WERI-Rb-1 (cell line): ENCODE measurements at regions not wholly inside any gene's neighbourhood (a gene's known extent, or its start where the extent isn't known, plus 50 kb on each side); places are given as distances from the start of the nearest gene placed in this dataset.

Source experiments
- DNase-seq: peaks from one replicate; pipeline ENCODE4 v3.0.0-alpha.2; 2020
- H3K27ac ChIP-seq: fragments of 250-450 bp; sonication (Bioruptor Pico); 2 replicates; pipeline ENCODE4 v1.5.1; 2020; ENCODE audit warnings: mild to moderate bottlenecking, moderate library complexity
- H3K27me3 ChIP-seq: fragments of 250-450 bp; sonication (Bioruptor Pico); 2 replicates; pipeline ENCODE4 v1.5.1; 2021; ENCODE audit warnings: mild to moderate bottlenecking, low read depth, moderate library complexity; ENCODE audit not compliant: insufficient read depth, severe bottlenecking
- H3K36me3 ChIP-seq: fragments of 250-450 bp; sonication (Bioruptor Pico); 2 replicates; pipeline ENCODE4 v1.5.1; 2020; ENCODE audit warnings: mild to moderate bottlenecking, moderate library complexity
- H3K4me3 ChIP-seq: 2 replicates; pipeline ENCODE4 v1.5.1; 2011; ENCODE audit warnings: low read depth, mild to moderate bottlenecking, control low read depth, low read length
- H3K9me3 ChIP-seq: fragments of 250-450 bp; sonication (Bioruptor Pico); 2 replicates; pipeline ENCODE4 v1.5.1; 2021; ENCODE audit warnings: mild to moderate bottlenecking, moderate library complexity; ENCODE audit not compliant: severe bottlenecking
- TF ChIP-seq, protein P1 (sequence below): IDR thresholded peaks from 2 replicates; pipeline ENCODE4 v1.5.1; 2011; ENCODE audit warnings: low read depth, mild to moderate bottlenecking, control low read depth, inconsistent platforms, low read length

GRCh38 chr13:88456151-88456550 lies 785.0 kb downstream of the SLITRK5 start:
- Histone ChIP-seq H3K27me3 (no peaks in the 10 kb centered on the region), H3K36me3 (no peaks in the 10 kb centered on the region), H3K27ac (no peak overlapping the region), H3K4me3 (no peak overlapping the region), H3K9me3 (no peaks in the 10 kb centered on the region)
- TF ChIP-seq, protein P1, sequence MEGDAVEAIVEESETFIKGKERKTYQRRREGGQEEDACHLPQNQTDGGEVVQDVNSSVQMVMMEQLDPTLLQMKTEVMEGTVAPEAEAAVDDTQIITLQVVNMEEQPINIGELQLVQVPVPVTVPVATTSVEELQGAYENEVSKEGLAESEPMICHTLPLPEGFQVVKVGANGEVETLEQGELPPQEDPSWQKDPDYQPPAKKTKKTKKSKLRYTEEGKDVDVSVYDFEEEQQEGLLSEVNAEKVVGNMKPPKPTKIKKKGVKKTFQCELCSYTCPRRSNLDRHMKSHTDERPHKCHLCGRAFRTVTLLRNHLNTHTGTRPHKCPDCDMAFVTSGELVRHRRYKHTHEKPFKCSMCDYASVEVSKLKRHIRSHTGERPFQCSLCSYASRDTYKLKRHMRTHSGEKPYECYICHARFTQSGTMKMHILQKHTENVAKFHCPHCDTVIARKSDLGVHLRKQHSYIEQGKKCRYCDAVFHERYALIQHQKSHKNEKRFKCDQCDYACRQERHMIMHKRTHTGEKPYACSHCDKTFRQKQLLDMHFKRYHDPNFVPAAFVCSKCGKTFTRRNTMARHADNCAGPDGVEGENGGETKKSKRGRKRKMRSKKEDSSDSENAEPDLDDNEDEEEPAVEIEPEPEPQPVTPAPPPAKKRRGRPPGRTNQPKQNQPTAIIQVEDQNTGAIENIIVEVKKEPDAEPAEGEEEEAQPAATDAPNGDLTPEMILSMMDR = no peak
- DNase-seq = no peak

- no peaks in the 10 kb centered on the region for H3K27me3 ChIP-seq
- no peak for DNase-seq
- H3K36me3 ChIP-seq = no peaks in the 10 kb centered on the region
- no peak overlapping the region for H3K27ac ChIP-seq
- no peak overlapping the region for H3K4me3 ChIP-seq
- H3K9me3 ChIP-seq = no peaks in the 10 kb centered on the region
- TF ChIP-seq, protein P1 = no peak
Measured at GRCh38 chr13:88459331-88459730, 788.2 kb downstream of the SLITRK5 start.

GRCh38 chr13:88461272-88462009 lies 790.3 kb downstream of the SLITRK5 start:
- H3K9me3 ChIP-seq = no peaks in the 10 kb centered on the region
- no peak overlapping the region for H3K27ac ChIP-seq
- TF ChIP-seq, protein P1 = no peak
- H3K36me3 ChIP-seq = no peaks in the 10 kb centered on the region
- H3K27me3 ChIP-seq = no peaks in the 10 kb centered on the region
- no peak for DNase-seq
- H3K4me3 ChIP-seq = no peak overlapping the region

GRCh38 chr13:88464851-88465250 lies 793.7 kb downstream of the SLITRK5 start:
- no peaks in the 10 kb centered on the region for H3K36me3 ChIP-seq
- no peak overlapping the region for H3K4me3 ChIP-seq
- TF ChIP-seq, protein P1 = no peak
- no peak for DNase-seq
- H3K27ac ChIP-seq = no peak overlapping the region
- H3K9me3 ChIP-seq = no peaks in the 10 kb centered on the region
- no peaks in the 10 kb centered on the region for H3K27me3 ChIP-seq

- Histone ChIP-seq H3K4me3 (no peak overlapping the region), H3K9me3 (no peaks in the 10 kb centered on the region)
Measured at GRCh38 chr13:88472316-88472715, 801.1 kb downstream of the SLITRK5 start.

More at GRCh38 chr13:88472316-88472715, 801.1 kb downstream of the SLITRK5 start:
- no peak overlapping the region for H3K27ac ChIP-seq
- H3K27me3 ChIP-seq = no peaks in the 10 kb centered on the region
- H3K36me3 ChIP-seq = no peaks in the 10 kb centered on the region
- TF ChIP-seq, protein P1 = no peak
- no peak for DNase-seq
